NOMO-1 (cell line): ENCODE measurements at regions not wholly inside any gene's neighbourhood (a gene's known extent, or its start where the extent isn't known, plus 50 kb on each side); places are given as distances from the start of the nearest gene placed in this dataset.
A peak's percentile ranks its signal among the peaks of the same experiment; 100 is the strongest.
"Not testable (repeated sequence)": the region's sequence is repeated elsewhere in the genome, so short reads cannot be mapped to it uniquely, and the experiment has no call there.

Experiments used
- DNase-seq, 2 experiments: peaks; one replicate each; lab custom pipeline; 2025; ENCODE audit not compliant: unreplicated experiment in 2 of 2; lab: John Stamatoyannopoulos, UW

- no peak for DNase-seq
Observed at GRCh38 chr14:88981948-88982347, 157.5 kb downstream of the TTC8 start.

DNA sequence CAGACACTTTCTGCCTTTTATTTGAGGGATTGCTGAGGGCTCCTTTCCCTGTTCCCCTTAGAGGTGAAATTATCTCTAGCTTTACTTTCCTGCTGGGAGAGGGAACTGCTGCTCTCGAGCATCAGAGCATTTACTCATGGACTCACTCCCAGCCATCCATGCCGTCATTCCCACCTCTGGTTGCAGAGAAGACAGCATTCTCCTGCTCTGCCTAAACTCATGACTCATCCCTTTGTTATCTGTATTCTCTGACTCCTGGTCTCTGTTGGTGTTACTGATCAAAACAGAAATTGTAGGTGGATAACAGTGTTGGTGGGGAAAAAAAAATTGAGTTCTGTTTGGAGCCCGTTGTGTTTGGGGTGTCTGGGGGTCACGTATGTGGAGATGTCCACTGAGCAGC lies 159.3 kb downstream of the TTC8 start:
- DNase-seq: no peak

- DNase-seq: no peak
Observed at GRCh38 chr14:88985654-88986053, 161.2 kb downstream of the TTC8 start.

DNA sequence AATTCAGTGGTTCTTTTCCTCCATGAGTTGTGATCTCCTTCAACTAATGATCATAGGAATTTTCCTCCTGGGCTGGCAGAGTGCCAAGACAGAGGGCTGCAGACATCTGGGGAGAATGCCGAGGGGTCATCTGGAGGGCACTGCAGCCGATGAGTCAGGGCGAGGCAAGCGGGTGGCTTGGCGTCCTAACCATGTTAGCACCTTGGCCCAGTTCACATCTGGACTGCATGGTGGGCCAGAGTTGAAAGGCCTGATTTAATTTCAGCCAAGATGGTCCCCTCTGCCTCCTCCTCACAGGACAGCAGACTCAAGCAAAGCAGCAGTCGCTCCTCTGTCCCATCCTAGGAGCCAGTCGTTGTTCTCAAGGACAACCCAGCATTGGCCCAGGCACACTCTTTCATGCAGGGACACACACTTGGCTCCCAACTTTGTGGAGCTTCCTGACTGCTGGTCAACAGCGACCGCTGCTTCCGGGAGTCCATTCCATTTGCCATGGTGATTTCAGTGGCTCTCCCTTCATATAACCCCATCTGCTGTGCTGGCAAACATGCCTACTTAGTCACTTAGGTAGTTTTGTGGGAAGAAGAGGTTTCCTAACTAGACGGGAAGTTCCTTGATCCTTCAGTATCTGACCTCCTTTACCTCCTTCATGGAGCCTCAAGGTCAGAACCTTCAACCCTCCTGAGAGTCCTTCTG lies 161.8 kb downstream of the TTC8 start:
- no peak for DNase-seq

GRCh38 chr14:88986908-88987307 lies 162.5 kb downstream of the TTC8 start:
- not testable (repeated sequence) for DNase-seq

DNA sequence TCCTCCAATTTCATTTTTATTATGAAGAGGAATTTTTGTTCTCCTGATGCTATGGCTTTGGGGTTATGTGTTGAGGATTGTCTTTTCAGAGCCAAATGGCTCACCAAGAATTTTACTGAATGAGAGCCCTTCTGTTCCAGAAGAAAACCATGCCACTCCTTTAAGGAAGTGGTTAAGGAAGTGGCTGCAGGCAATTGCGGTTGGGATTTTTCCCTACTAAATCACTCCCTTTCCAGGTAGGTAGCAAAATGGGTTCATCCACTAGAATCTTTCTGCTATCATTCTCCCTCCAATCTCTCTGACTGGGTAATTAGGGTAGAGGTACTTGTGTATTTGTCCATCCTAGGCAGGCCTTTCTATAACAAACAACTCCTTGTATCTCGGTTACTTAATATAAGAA lies 163.1 kb downstream of the TTC8 start:
- DNase-seq: no peak

GRCh38 chr14:88989911-88990310 lies 165.5 kb downstream of the TTC8 start:
- DNase-seq: no peak

DNA sequence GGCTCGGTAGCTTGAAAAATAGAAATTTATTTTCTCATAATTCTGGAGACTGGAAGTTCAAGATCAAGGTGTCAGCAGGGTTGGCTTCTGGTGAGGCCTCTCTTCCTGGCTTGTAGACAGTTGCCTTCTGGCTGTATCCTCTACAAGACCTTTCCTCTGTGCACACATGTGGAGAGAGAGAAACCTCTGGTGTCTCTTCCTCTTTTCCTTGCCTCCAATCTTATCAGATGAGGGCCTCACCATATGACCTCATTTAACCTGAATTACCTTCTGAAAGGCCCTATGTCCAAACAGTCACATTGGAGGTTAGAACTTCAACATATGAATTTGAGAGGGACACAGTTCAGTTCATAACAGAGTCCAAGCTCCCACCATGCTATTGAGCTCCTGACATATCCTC lies 166.4 kb downstream of the TTC8 start:
- DNase-seq: peak in 1 of 2 experiments; percentile 1

GRCh38 chr14:88992011-88992410 lies 167.6 kb downstream of the TTC8 start:
- DNase-seq: no peak

- DNase-seq: no peak
Observed at GRCh38 chr14:88993946-88994345, 169.5 kb downstream of the TTC8 start.

GRCh38 chr14:88995437-88996198 lies 171.2 kb downstream of the TTC8 start:
- DNase-seq: no peak

DNA sequence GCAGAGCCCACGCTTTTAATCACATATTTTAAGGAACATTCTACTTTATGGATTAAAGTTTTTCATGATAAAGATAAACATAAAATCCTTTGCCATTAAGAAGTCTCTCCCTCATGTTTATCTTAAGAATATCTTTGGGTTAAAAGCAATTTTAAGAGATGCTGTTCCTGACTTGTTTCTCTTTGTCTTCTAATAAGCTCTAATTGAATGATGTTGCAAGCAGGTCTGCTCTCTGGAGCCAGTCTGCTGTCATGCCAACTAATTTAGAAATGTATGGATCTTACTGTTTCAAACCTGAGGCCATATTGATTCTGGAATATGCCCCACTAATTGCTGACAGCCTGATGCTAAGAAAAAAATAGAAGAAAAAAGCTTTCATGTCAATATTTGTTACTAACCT lies 173.6 kb downstream of the TTC8 start:
- DNase-seq: no peak

DNA sequence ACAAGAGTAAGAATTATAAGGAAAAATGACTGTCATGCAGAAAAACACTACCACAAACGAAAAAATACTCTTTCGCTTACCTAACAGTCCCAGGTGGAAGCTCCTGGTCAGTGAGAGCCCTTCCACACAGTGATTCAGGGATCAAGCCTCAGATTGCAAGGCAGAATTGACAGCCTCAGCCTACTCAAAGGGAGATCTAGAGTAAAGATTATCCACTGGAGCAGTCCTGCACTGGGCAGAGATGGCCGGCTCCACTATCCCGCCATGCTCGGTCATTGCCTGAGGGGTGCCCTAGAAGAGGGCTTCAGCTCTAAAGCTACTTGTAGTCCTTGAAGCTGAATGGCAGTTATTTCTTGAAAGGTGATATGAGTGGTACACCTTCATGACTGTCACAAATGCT lies 174.7 kb downstream of the TTC8 start:
- DNase-seq: no peak

GRCh38 chr14:89000007-89000942 lies 175.8 kb downstream of the TTC8 start:
- DNase-seq: peak; percentile 67 to 82

DNA sequence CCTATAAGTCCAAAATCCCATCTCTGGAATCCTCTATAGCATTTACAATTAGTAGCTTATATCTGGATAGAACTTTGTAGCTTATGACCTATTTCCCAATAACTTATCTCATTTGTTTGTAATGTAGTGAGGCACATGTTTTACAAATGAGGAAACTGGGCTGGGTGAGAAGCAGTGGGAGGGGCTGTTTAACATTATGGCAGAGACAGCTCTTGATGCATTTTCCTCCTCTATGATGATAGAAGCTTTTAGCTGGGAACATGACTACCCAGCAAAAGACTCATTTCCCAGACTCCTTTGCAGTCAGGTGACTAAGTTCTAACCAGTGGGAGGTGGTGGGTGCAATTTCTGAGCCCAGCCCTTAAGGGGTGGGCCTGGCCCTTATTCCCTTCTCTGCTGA lies 179.7 kb downstream of the TTC8 start:
- peak in 1 of 2 experiments; percentile 16 for DNase-seq

DNA sequence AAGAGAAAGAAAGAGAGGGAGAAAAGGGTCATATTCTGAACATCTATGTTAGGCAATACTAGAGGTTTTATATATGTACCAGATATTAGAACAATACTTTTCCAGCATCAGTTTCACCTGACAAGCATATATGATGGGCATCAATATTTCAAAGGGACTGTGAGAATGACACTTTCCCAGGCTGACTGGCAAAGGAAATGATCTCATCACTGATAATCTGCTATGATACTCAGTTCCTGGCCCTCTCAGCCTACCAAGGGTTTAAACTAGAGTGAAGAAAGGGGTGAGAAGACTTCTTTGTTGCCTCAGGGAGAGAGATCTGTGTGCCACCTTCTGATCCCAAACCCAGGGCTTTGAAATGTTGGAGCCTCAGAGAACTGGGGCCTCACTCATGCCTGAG lies 183.5 kb downstream of the TTC8 start:
- DNase-seq: no peak

DNA sequence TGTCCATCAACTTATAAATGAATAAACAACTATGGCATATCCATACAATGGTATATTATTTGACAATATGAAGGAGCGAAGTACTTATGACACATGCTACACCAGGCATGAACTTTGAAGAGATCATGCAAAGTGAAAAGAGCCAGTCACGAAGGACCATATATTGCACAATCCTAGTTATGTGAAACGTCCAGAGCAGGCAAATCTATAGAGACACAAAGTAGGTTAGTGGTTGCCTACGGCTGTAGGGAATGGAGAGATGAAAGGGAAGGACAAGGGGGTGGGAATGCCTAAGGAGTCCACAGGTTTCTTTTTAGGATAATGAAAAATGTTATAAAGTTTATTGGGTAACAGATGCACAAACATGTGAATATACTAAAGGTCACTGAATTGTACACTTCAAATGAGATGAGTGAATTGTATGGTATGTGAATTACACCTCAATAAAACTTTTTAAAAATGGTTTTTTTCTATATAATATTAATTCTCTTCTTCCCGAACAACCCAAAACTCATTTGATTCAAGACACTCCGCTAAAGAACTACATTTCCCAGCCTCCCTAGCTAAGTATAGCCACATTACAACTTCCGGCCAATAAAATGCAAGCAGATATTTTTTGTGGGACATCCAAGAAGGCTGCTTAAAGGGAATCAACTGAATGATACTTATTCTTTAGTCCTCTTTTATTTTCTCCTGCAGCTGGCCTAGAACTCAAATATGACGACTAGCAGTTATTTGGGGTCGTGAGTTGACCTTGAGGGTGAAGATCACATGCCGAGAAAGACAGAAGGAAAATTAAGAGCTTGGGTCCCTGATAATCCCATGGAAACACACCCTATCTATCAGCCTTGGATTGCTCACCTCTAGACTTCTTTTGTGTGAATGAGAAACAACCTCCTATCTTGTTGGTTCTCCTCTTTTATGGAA lies 187.2 kb downstream of the TTC8 start:
- DNase-seq: no peak

DNA sequence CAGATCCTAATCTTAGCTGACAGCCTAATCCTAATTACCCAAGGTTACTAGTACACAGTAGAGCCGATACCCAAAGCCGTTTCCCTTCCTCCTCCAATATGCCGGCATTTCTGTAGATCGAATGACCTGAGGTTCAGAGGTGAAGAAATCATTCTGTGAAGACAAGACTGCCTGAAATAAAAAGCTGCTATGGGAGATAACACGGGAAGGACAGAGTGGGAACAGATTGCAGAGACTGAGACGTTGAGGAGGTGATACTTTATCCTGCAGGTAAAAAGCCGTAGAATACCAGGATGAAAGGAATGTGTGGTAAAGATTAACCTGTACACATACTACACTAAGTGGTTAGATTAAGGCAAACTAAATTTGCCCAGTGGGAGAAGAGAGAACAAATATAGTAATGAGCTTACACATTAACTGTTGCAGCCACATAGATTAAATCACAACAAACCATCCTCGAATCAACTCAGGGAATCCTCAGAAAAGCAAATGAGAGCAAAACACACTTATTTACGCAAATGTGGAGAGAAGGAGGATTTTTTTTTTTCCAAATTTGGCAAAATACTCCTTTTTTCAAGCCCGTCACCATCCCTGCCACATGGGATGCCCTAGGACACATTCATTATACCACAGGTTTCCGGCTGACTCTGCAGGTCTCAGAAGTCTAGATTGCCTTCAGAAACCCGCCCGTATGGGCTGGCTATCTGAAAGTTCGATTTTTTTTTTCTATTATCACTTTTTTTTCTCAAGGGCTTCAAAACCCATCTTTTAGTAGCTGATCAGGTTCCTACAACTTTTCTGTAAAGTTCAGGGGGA lies 188.0 kb downstream of the TTC8 start:
- DNase-seq: no peak

DNA sequence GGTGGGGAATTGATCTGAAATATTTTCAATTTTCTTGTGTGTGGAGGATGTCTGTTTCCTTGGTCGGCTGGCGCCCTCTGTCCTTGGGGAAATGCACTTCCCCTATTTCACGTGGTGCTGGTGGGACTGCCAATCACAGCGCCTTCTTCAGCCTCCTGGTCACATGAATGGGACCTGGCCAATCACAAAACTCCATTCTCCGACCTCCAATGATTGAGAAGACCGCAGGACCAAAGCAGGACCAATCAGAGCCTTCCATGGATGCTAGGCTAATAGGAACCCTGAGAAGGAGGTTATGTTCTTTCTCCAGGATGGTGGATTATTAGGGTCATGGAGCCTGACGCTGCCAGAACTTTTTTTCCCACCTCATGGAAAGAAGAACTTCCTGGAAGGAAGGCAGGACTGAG lies 188.7 kb downstream of the TTC8 start:
- peak; percentile 4 to 18 for DNase-seq
